Neuronal stem cell (in vitro differentiated cells): ENCODE measurements at regions not wholly inside any gene's neighbourhood (a gene's known extent, or its start where the extent isn't known, plus 50 kb on each side); places are given as distances from the start of the nearest gene placed in this dataset.

Source experiments
- DNase-seq: peaks from one replicate; pipeline ENCODE4 v3.0.0-alpha.2; 2013; ENCODE audit warnings: low spot score
- H2AFZ ChIP-seq: one replicate; pipeline ENCODE4 v1.6.1; 2013; ENCODE audit warnings: mild to moderate bottlenecking, low read length, inconsistent platforms
- H2AK5ac ChIP-seq: 2 replicates; pipeline ENCODE4 v1.6.1; 2013; ENCODE audit warnings: low read depth, mild to moderate bottlenecking, inconsistent platforms, low read length, moderate library complexity, mixed read lengths
- H2BK120ac ChIP-seq: 2 replicates; pipeline ENCODE4 v1.6.1; 2013; ENCODE audit warnings: low read depth, mild to moderate bottlenecking, inconsistent platforms, low read length, moderate library complexity, mixed read lengths
- H2BK12ac ChIP-seq: one replicate; pipeline ENCODE4 v1.6.1; 2013; ENCODE audit warnings: low read length, inconsistent platforms
- H2BK15ac ChIP-seq: 2 replicates; pipeline ENCODE4 v1.6.1; 2013; ENCODE audit warnings: mild to moderate bottlenecking, low read length, inconsistent platforms, mixed read lengths
- H2BK5ac ChIP-seq: one replicate; pipeline ENCODE4 v1.6.1; 2013; ENCODE audit warnings: inconsistent platforms, mild to moderate bottlenecking, low read length, moderate library complexity
- H3K14ac ChIP-seq: one replicate; pipeline ENCODE4 v1.6.1; 2013; ENCODE audit warnings: low read length, inconsistent platforms
- H3K18ac ChIP-seq: 2 replicates; pipeline ENCODE4 v1.6.1; 2013; ENCODE audit warnings: low read length, inconsistent platforms
- H3K23ac ChIP-seq: 2 replicates; pipeline ENCODE4 v1.6.1; 2013; ENCODE audit warnings: low read depth, mild to moderate bottlenecking, mixed read lengths, low read length, inconsistent platforms; ENCODE audit not compliant: poor library complexity
- H3K27ac ChIP-seq: replicated peaks from 3 replicates; pipeline ENCODE4 v1.5.1; 2013; ENCODE audit warnings: low read length, inconsistent platforms
- H3K27me3 ChIP-seq, 3 experiments: 2 replicates each; pipeline ENCODE4 v1.6.1; 2013; ENCODE audit warnings: low read length in 3 of 3, mild to moderate bottlenecking in 2 of 3, inconsistent platforms in 1 of 3, low read depth in 1 of 3, mixed read lengths in 1 of 3, moderate library complexity in 1 of 3; ENCODE audit not compliant: control insufficient read depth in 3 of 3, insufficient read depth in 3 of 3
- H3K36me3 ChIP-seq, 2 donors: replicated peaks in 1 of 2; 2 replicates each; pipeline ENCODE4 v1.6.1; 2013; ENCODE audit warnings: low read length in 2 of 2; ENCODE audit not compliant: control insufficient read depth in 2 of 2, insufficient read depth in 2 of 2
- H3K4ac ChIP-seq: 2 replicates; pipeline ENCODE4 v1.6.1; 2013; ENCODE audit warnings: inconsistent platforms, mild to moderate bottlenecking, low read length, moderate library complexity
- H3K4me1 ChIP-seq, 2 donors: 1 replicate in 1 of 2; 2 replicates in 1 of 2; pipeline ENCODE4 v1.6.1; 2013; ENCODE audit warnings: low read length in 2 of 2, low read depth in 1 of 2; ENCODE audit not compliant: control insufficient read depth in 2 of 2, insufficient read depth in 1 of 2
- H3K4me2 ChIP-seq: one replicate; pipeline ENCODE4 v1.6.1; 2013; ENCODE audit warnings: mild to moderate bottlenecking, low read length, inconsistent platforms; ENCODE audit not compliant: insufficient read depth, poor library complexity, severe bottlenecking
- H3K4me3 ChIP-seq, 2 donors: 2 replicates each; pipeline ENCODE4 v1.5.1; 2013; ENCODE audit warnings: low read length in 2 of 2, mild to moderate bottlenecking in 2 of 2, inconsistent platforms in 1 of 2, moderate library complexity in 1 of 2
- H3K79me1 ChIP-seq: one replicate; pipeline ENCODE4 v1.6.1; 2013; ENCODE audit warnings: low read depth, mild to moderate bottlenecking, inconsistent platforms, low read length, moderate library complexity
- H3K9ac ChIP-seq: one replicate; pipeline ENCODE4 v1.6.1; 2013; ENCODE audit warnings: mild to moderate bottlenecking, low read depth, low read length, inconsistent platforms; ENCODE audit not compliant: poor library complexity
- H3K9me3 ChIP-seq, 2 donors: replicated peaks in 1 of 2; 2 replicates each; pipeline versions ENCODE3 to v1.6.1; 2013; ENCODE audit warnings: low read length in 2 of 2, mild to moderate bottlenecking in 2 of 2, inconsistent platforms in 1 of 2, low read depth in 1 of 2, mixed read lengths in 1 of 2, moderate library complexity in 1 of 2; ENCODE audit not compliant: control insufficient read depth in 2 of 2, insufficient read depth in 1 of 2
- H4K8ac ChIP-seq: one replicate; pipeline ENCODE4 v1.6.1; 2013; ENCODE audit warnings: low read depth, mild to moderate bottlenecking, inconsistent platforms, low read length, moderate library complexity
- H4K91ac ChIP-seq: one replicate; pipeline ENCODE4 v1.6.1; 2013; ENCODE audit warnings: low read length, low read depth, mild to moderate bottlenecking, inconsistent platforms; ENCODE audit not compliant: poor library complexity
- WGBS, 2 donors: extraction: QIAGEN DNeasy Blood & Tissue Kit; methylation state at CpG; one replicate each; pipeline ENCODE4 v1.1.7; 2013; ENCODE audit warnings: missing lambda C conversion rate in 2 of 2, mixed read lengths in 1 of 2; ENCODE audit not compliant: insufficient read length in 2 of 2, insufficient replicate concordance in 1 of 2; ENCODE audit errors: extremely low coverage in 2 of 2; 5-methylcytosine and 5-hydroxymethylcytosine counted together

- Histone ChIP-seq H3K9ac (no peak overlapping the region), H2BK12ac (no peak overlapping the region), H3K14ac (no peak overlapping the region), H3K79me1 (no peaks in the 10 kb centered on the region), H4K8ac (no peak overlapping the region), H3K23ac (no peak overlapping the region), H4K91ac (no peak overlapping the region), H2AFZ (no peak overlapping the region), H3K4me3 (no peak overlapping the region), H3K4ac (no peak overlapping the region), H2BK120ac (no peak overlapping the region), H3K9me3 (no peaks in the 10 kb centered on the region), H3K4me1 (no peaks in the 10 kb centered on the region), H3K4me2 (no peak overlapping the region), H3K18ac (no peak overlapping the region), H2BK15ac (no peak overlapping the region), H2AK5ac (no peak overlapping the region), H2BK5ac (no peak overlapping the region), H3K27ac (no peak overlapping the region), H3K36me3 (no peaks in the 10 kb centered on the region), H3K27me3 (no peaks in the 10 kb centered on the region)
- no peak for DNase-seq
Measured at GRCh38 chr6:140563728-140564127, 1189.3 kb upstream of the CITED2 start.

GRCh38 chr6:140561701-140562100, 1187.3 kb upstream of the CITED2 start:
- no peak overlapping the region for H2AFZ ChIP-seq
- H2AK5ac ChIP-seq: no peak overlapping the region
- H3K27ac ChIP-seq: no peak overlapping the region
- DNase-seq: no peak
- H3K4me1 ChIP-seq: no peaks in the 10 kb centered on the region
- H3K4ac ChIP-seq: no peak overlapping the region
- H2BK5ac ChIP-seq: no peak overlapping the region
- no peak overlapping the region for H3K4me2 ChIP-seq
- no peaks in the 10 kb centered on the region for H3K36me3 ChIP-seq
- H4K91ac ChIP-seq: no peak overlapping the region
- no peaks in the 10 kb centered on the region for H3K79me1 ChIP-seq
- H3K4me3 ChIP-seq: no peak overlapping the region
- no peaks in the 10 kb centered on the region for H3K9me3 ChIP-seq
- no peak overlapping the region for H4K8ac ChIP-seq
- no peak overlapping the region for H2BK120ac ChIP-seq
- no peak overlapping the region for H2BK15ac ChIP-seq
- no peak overlapping the region for H3K14ac ChIP-seq
- no peak overlapping the region for H2BK12ac ChIP-seq
- H3K18ac ChIP-seq: no peak overlapping the region
- H3K27me3 ChIP-seq: no peaks in the 10 kb centered on the region
- H3K9ac ChIP-seq: no peak overlapping the region
- WGBS, 2 donors: no CpG with 5 or more reads among the region's 2 CpGs
- H3K23ac ChIP-seq: no peak overlapping the region

- no peak overlapping the region for H3K4me3 ChIP-seq
- no CpG with 5 or more reads among the region's 1 CpG for WGBS, 2 donors
- no peaks in the 10 kb centered on the region for H3K4me1 ChIP-seq
- H2AFZ ChIP-seq: no peak overlapping the region
- no peak overlapping the region for H2BK120ac ChIP-seq
- no peaks in the 10 kb centered on the region for H3K36me3 ChIP-seq
- no peaks in the 10 kb centered on the region for H3K27me3 ChIP-seq
- no peaks in the 10 kb centered on the region for H3K9me3 ChIP-seq
- H3K79me1 ChIP-seq: no peaks in the 10 kb centered on the region
- H3K4ac ChIP-seq: no peak overlapping the region
- no peak overlapping the region for H3K4me2 ChIP-seq
- H3K9ac ChIP-seq: no peak overlapping the region
- no peak overlapping the region for H3K14ac ChIP-seq
- no peak overlapping the region for H4K91ac ChIP-seq
- H2AK5ac ChIP-seq: no peak overlapping the region
- no peak overlapping the region for H2BK15ac ChIP-seq
- no peak for DNase-seq
- H3K27ac ChIP-seq: no peak overlapping the region
- H3K23ac ChIP-seq: no peak overlapping the region
- no peak overlapping the region for H2BK5ac ChIP-seq
- H2BK12ac ChIP-seq: no peak overlapping the region
- no peak overlapping the region for H4K8ac ChIP-seq
- H3K18ac ChIP-seq: no peak overlapping the region
Measured at GRCh38 chr6:140560671-140561070, 1186.2 kb upstream of the CITED2 start.

- Histone ChIP-seq H3K23ac (no peak overlapping the region), H2AK5ac (no peak overlapping the region), H2BK12ac (no peak overlapping the region), H3K14ac (no peak overlapping the region), H3K36me3 (no peaks in the 10 kb centered on the region), H4K91ac (no peak overlapping the region), H2AFZ (no peak overlapping the region), H3K4ac (no peak overlapping the region), H4K8ac (no peak overlapping the region), H3K4me1 (no peaks in the 10 kb centered on the region), H3K27ac (no peak overlapping the region), H2BK120ac (no peak overlapping the region), H3K9ac (no peak overlapping the region), H3K4me3 (no peak overlapping the region), H2BK15ac (no peak overlapping the region), H3K79me1 (no peaks in the 10 kb centered on the region), H3K27me3 (no peaks in the 10 kb centered on the region), H3K4me2 (no peak overlapping the region), H3K18ac (no peak overlapping the region), H3K9me3 (no peaks in the 10 kb centered on the region), H2BK5ac (no peak overlapping the region)
- DNase-seq: no peak
Measured at GRCh38 chr6:140559458-140559857, 1185.0 kb upstream of the CITED2 start.
